Left lung (tissue), 4 donors: ENCODE measurements at regions not wholly inside any gene's neighbourhood (a gene's known extent, or its start where the extent isn't known, plus 50 kb on each side); places are given as distances from the start of the nearest gene placed in this dataset.

ENCODE experiments used
- ATAC-seq: fragments of 200-7000 bp; cut with Tn5 transposase; one replicate; pipeline ENCODE4 v1.9.1; 2020; ENCODE audit warnings: moderate library complexity
- DNase-seq, 4 donors: peaks; one replicate each; pipeline ENCODE4 v3.0.0-alpha.2; 2013 to 2020
- H3K27ac ChIP-seq, 2 donors: fragments of 200-600 bp; sonication (generic) in 1 of 2; one replicate each; pipeline versions ENCODE4 v1.5.0 to v1.8.0; 2020 to 2021
- H3K27me3 ChIP-seq, 2 donors: fragments of 200-600 bp; sonication (generic) in 1 of 2; one replicate each; pipeline versions ENCODE4 v1.5.0 to v1.8.0; 2020 to 2021
- H3K36me3 ChIP-seq, 2 donors: fragments of 200-600 bp; sonication (generic) in 1 of 2; one replicate each; pipeline versions ENCODE4 v1.5.0 to v1.8.0; 2020 to 2021
- H3K4me1 ChIP-seq, 2 donors: fragments of 200-600 bp; one replicate each; pipeline ENCODE4 v1.8.0; 2021
- H3K4me3 ChIP-seq, 2 donors: fragments of 200-600 bp; sonication (generic) in 1 of 2; one replicate each; pipeline versions ENCODE4 v1.5.0 to v1.8.0; 2020 to 2021; ENCODE audit warnings: mild to moderate bottlenecking in 1 of 2
- H3K9me3 ChIP-seq, 2 donors: fragments of 200-600 bp; sonication (generic) in 1 of 2; one replicate each; pipeline versions ENCODE4 v1.5.0 to v1.8.0; 2020 to 2021
- CTCF ChIP-seq, 2 donors: fragments of 200-600 bp; sonication (generic) in 1 of 2; IDR thresholded peaks; one replicate each; pipeline versions ENCODE4 v1.5.0 to v1.8.0; 2021; ENCODE audit warnings: antibody characterized with exemption in 2 of 2
- intact Hi-C, 2 donors: fragments of 100-400 bp; cut with DNase I; formaldehyde crosslinking; loops; one replicate each; pipeline versions ENCODE4 v1.11.2 to v1.14.2; 2022
- donor health status: DM: no; HTN: yes; CAD: no.
- donor health status: DM: no; HTN: no; CAD: no.

DNA sequence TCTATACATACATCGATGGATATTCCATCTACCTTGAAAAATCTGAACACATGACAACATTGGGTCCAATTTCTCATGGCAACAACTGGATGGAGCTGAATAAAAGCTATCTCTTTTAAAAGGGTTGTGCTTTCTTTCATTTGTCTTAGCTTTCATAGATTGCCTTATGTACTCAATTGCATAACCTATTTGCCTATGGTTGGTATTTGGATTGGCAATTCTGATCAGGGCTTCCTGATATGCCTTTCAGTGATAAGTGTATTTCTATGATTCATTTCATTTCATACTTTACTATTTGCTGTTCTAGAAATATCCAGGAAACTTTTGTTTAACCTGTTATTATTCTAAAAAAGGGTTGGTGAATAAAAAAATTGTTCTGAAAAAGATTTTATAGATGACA lies 509.9 kb downstream of the GRXCR1 start:
- Histone ChIP-seq H3K4me3 (no peak overlapping the region), H3K36me3 (no peaks in the 10 kb centered on the region), H3K27ac (no peak overlapping the region), H3K4me1 (no peaks in the 10 kb centered on the region), H3K9me3 (peaks cover 0 to 12% of the 10 kb centered on the region in 2 donors), H3K27me3 (no peaks in the 10 kb centered on the region)
- ATAC-seq (no peak), DNase-seq (no peak)
- intact Hi-C loops, result no loop called here
- TF ChIP-seq CTCF (IDR thresholded peaks at IDR 0.05), result no peak

DNA sequence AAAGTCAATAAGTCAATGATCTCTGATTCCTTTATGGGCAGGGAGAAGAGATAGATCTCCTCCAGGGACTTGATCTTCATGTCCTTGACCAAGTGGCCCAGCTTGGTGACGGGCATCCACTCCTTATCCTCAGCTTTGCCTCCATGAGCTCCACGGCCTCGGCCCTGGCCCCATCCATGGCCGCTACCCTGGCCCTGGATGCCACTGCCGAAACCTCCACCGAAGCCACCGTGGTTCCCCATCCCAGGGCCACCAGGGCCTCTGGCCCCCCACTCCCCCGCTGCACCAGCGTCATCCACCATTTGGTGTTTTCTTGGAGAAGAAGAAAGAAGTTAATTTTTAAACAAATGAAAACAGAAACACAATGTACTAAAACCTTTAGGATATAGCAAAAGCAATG lies 518.1 kb downstream of the GRXCR1 start:
- Histone ChIP-seq H3K27me3 (no peaks in the 10 kb centered on the region), H3K36me3 (no peaks in the 10 kb centered on the region), H3K27ac (no peak overlapping the region), H3K9me3 (peaks cover 0 to 32% of the 10 kb centered on the region in 2 donors), H3K4me3 (no peak overlapping the region), H3K4me1 (no peaks in the 10 kb centered on the region)
- no peak for TF ChIP-seq CTCF (IDR thresholded peaks at IDR 0.05)
- DNase-seq (peak in 1 of 4 donors; percentile 69), ATAC-seq (no peak)
- intact Hi-C loops, result no loop called here

GRCh38 chr4:43411226-43411625 lies 518.7 kb downstream of the GRXCR1 start:
- Histone ChIP-seq H3K4me3 (no peak overlapping the region), H3K36me3 (no peaks in the 10 kb centered on the region), H3K9me3 (peaks cover 0 to 34% of the 10 kb centered on the region in 2 donors), H3K27me3 (no peaks in the 10 kb centered on the region), H3K4me1 (no peaks in the 10 kb centered on the region), H3K27ac (no peak overlapping the region)
- TF ChIP-seq CTCF (IDR thresholded peaks at IDR 0.05), result no peak
- DNase-seq (no peak), ATAC-seq (no peak)
- intact Hi-C loops, result no loop called here

- intact Hi-C loops, result no loop called here
- ATAC-seq, result no peak
- Histone ChIP-seq H3K36me3 (no peaks in the 10 kb centered on the region), H3K4me3 (no peak overlapping the region), H3K4me1 (no peaks in the 10 kb centered on the region), H3K9me3 (peaks cover 0 to 23% of the 10 kb centered on the region in 2 donors), H3K27me3 (no peaks in the 10 kb centered on the region), H3K27ac (no peak overlapping the region)
- TF ChIP-seq CTCF (IDR thresholded peaks at IDR 0.05), result no peak
- DNase-seq, result no peak
Observed at GRCh38 chr4:43423276-43423675, 530.8 kb downstream of the GRXCR1 start.

DNA sequence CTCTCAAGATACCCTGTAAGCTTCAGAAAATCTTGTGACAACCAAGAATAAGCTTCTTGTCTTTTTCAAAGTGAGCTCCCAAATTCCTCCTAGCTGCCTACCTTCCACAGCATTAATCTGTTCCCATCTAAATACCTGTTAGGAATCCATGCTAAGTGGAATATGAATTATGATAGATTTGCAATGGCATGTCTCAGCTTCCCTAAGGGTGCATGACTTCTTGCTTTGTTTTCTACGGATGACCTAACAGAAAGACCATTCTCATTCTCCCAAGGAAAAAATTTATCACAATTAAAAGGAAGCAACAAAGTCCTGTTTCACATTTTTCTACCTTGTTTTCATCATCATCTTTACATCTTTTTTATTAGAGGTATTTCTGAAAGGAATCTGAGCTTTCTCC lies 532.7 kb downstream of the GRXCR1 start:
- intact Hi-C loops, result no loop called here
- no peak overlapping the region for H3K4me3 ChIP-seq
- peaks cover 0 to 13% of the 10 kb centered on the region in 2 donors for H3K9me3 ChIP-seq
- H3K36me3 ChIP-seq, result no peaks in the 10 kb centered on the region
- H3K4me1 ChIP-seq, result no peaks in the 10 kb centered on the region
- no peaks in the 10 kb centered on the region for H3K27me3 ChIP-seq
- no peak for TF ChIP-seq CTCF (IDR thresholded peaks at IDR 0.05)
- no peak overlapping the region for H3K27ac ChIP-seq
- DNase-seq (no peak), ATAC-seq (no peak)
